PC-9 (cell line): ENCODE measurements at regions not wholly inside any gene's neighbourhood (a gene's known extent, or its start where the extent isn't known, plus 50 kb on each side); places are given as distances from the start of the nearest gene placed in this dataset.

ENCODE experiments used
- CTCF ChIP-seq: fragments of 200-600 bp; sonication (generic); conservative IDR thresholded peaks from 2 replicates; pipeline ENCODE4 v1.6.1; 2017; ENCODE audit warnings: mixed run types, antibody characterized with exemption, mild to moderate bottlenecking, moderate library complexity
- EZH2 ChIP-seq: fragments of 200-600 bp; sonication (generic); IDR thresholded peaks from 2 replicates; pipeline ENCODE4 v1.8.0; 2017; ENCODE audit warnings: antibody characterized with exemption, low read depth

- TF ChIP-seq CTCF (no peak), EZH2 (no peak)
These were observed 154.9 kb upstream of the NUDT6 start for GRCh38 chr4:123077330-123077729.
